ENCODE measurements at regions not wholly inside any gene's neighbourhood (a gene's known extent, or its start where the extent isn't known, plus 50 kb on each side); places are given as distances from the start of the nearest gene placed in this dataset.
"Not testable (repeated sequence)": the region's sequence is repeated elsewhere in the genome, so short reads cannot be mapped to it uniquely, and the experiment has no call there.

DNA sequence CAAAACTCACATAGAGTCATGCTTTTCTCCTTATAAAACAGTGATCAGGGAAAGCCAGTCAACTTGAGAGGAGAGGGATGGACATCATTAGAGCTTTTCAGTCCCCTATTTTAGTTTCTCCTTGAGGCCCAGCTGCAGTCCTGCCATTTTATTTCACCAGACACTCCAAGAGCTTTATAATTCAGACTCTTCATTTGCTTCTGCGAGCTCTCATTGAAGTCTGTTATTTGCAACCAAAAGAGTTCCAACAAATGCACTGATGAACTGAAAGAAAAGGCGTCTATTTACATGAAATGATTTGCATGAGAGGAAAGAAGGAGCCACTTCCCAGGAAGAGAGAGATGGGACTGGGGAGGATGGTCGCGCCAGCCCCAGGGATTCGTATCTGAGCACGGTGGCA, 86.8 kb downstream of the NDUFA12 start:
- TF ChIP-seq, protein P1, sequence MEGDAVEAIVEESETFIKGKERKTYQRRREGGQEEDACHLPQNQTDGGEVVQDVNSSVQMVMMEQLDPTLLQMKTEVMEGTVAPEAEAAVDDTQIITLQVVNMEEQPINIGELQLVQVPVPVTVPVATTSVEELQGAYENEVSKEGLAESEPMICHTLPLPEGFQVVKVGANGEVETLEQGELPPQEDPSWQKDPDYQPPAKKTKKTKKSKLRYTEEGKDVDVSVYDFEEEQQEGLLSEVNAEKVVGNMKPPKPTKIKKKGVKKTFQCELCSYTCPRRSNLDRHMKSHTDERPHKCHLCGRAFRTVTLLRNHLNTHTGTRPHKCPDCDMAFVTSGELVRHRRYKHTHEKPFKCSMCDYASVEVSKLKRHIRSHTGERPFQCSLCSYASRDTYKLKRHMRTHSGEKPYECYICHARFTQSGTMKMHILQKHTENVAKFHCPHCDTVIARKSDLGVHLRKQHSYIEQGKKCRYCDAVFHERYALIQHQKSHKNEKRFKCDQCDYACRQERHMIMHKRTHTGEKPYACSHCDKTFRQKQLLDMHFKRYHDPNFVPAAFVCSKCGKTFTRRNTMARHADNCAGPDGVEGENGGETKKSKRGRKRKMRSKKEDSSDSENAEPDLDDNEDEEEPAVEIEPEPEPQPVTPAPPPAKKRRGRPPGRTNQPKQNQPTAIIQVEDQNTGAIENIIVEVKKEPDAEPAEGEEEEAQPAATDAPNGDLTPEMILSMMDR (conservative IDR thresholded peaks at IDR 0.05; ENCODE audit: low read depth, low read length), result no peak
- TF ChIP-seq EZH2 (IDR thresholded peaks at IDR 0.05; ENCODE audit: borderline replicate concordance, low read depth, low read length, poor library complexity, severe bottlenecking), result no peak
- intact Hi-C loops (cut with micrococcal nuclease; ENCODE audit: unreplicated experiment), result no loop called here
- Histone ChIP-seq H3K9me3 (ENCODE audit: low read depth, low read length, poor library complexity, severe bottlenecking) (no peaks in the 10 kb centered on the region), H3K4me1 (ENCODE audit: insufficient read depth, low read length, poor library complexity, severe bottlenecking) (no peaks in the 10 kb centered on the region), H3K27me3 (replicated peaks; ENCODE audit: insufficient read depth, low read depth, low read length, poor library complexity) (no peaks in the 10 kb centered on the region), H3K27ac (ENCODE audit: low read depth, low read length, poor library complexity, severe bottlenecking) (no peak overlapping the region), H3K36me3 (ENCODE audit: insufficient read depth, low read length, poor library complexity, severe bottlenecking) (no peaks in the 10 kb centered on the region), H3K4me3 (ENCODE audit: low read depth, low read length, poor library complexity, severe bottlenecking) (no peak overlapping the region)
- no peak for DNase-seq (ENCODE audit: low spot score)
- ChIA-PET POLR2A (ENCODE audit: low non-redundant PET) (no interaction called here), CTCF (no interaction called here)
- BruUV-seq (replicated peaks), result no TSS peak

DNA sequence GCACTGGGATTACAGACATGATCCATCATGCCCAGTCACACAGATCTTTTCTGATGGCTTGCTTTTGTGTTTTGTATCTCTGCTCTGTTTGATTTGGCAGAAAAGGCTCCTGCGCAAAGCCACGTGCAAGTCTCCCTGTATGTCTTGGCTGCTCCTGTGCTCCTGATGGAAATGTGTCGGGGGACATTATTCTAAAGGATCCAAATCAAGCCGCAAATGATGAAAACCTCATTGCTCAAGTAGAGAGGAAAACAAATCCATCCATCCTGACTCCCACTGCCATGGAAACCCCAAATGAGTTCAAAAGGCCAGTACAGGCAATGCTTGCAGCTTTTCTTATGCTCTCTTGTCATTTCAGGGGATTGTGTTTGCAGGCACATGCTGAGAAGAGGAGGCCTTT, 93.8 kb downstream of the NDUFA12 start:
- CTCF ChIA-PET, result no interaction called here
- H3K27ac ChIP-seq (ENCODE audit: low read depth, low read length, poor library complexity, severe bottlenecking), result no peak overlapping the region
- POLR2A ChIA-PET (ENCODE audit: low non-redundant PET), result no interaction called here

DNA sequence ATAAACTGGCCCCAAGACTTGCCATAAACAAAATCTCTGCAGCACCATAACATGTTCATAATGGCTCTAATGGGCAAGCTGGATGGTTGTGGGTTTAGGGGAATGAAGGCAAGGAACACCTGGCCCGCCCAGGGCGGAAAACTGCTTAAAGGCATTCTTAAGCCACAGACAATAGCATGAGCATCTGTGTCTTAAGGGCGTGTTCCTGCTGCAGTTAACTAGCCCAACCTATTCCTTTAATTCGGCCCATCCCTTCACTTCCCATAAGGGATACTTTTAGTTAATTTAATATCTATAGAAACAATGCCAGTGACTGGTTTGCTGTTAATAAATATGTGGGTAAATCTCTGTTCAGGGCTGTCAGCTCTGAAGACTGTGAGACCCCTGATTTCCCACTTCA, 97.7 kb downstream of the NDUFA12 start:
- H3K36me3 ChIP-seq (ENCODE audit: insufficient read depth, low read length, poor library complexity, severe bottlenecking); intact Hi-C loops (cut with micrococcal nuclease; ENCODE audit: unreplicated experiment); H3K4me1 ChIP-seq (ENCODE audit: insufficient read depth, low read length, poor library complexity, severe bottlenecking); H3K4me3 ChIP-seq (ENCODE audit: low read depth, low read length, poor library complexity, severe bottlenecking); POLR2A ChIA-PET (ENCODE audit: low non-redundant PET); H3K9me3 ChIP-seq (ENCODE audit: low read depth, low read length, poor library complexity, severe bottlenecking); DNase-seq (ENCODE audit: low spot score); H3K27me3 ChIP-seq (replicated peaks; ENCODE audit: insufficient read depth, low read depth, low read length, poor library complexity); H3K27ac ChIP-seq (ENCODE audit: low read depth, low read length, poor library complexity, severe bottlenecking); CTCF ChIA-PET; BruUV-seq (replicated peaks): not testable (repeated sequence)

More for the DNA sequence above, 93.8 kb downstream of the NDUFA12 start:
- no peaks in the 10 kb centered on the region for H3K36me3 ChIP-seq (ENCODE audit: insufficient read depth, low read length, poor library complexity, severe bottlenecking)
- H3K4me1 ChIP-seq (ENCODE audit: insufficient read depth, low read length, poor library complexity, severe bottlenecking), result no peaks in the 10 kb centered on the region
- DNase-seq (ENCODE audit: low spot score), result no peak
- H3K4me3 ChIP-seq (ENCODE audit: low read depth, low read length, poor library complexity, severe bottlenecking), result no peak overlapping the region
- peaks cover 5% of the 10 kb centered on the region for H3K9me3 ChIP-seq (ENCODE audit: low read depth, low read length, poor library complexity, severe bottlenecking)
- TF ChIP-seq, protein P1 (conservative IDR thresholded peaks at IDR 0.05; ENCODE audit: low read depth, low read length), result no peak
- no peak for TF ChIP-seq EZH2 (IDR thresholded peaks at IDR 0.05; ENCODE audit: borderline replicate concordance, low read depth, low read length, poor library complexity, severe bottlenecking)
- intact Hi-C loops (cut with micrococcal nuclease; ENCODE audit: unreplicated experiment), result no loop called here
- H3K27me3 ChIP-seq (replicated peaks; ENCODE audit: insufficient read depth, low read depth, low read length, poor library complexity), result no peaks in the 10 kb centered on the region
- no TSS peak for BruUV-seq (replicated peaks)

DNA sequence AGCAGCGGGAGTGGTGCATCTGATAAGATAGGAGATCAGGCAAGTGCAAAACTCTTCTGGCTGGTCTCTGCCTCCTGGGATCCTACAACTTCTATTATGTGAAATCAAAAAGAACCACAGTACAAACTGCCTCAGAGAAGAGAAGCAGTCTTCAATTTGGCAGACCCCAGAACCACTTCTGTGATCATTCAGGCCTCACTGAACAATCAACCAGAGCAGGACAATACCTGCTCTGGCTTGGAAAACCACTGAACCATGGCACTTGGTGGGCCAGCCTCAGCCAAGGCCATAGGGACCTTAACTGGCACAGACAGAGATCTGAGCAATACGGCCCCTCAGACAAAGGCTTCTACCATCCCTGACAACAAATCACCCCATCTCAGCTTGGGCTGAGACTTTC, 103.0 kb downstream of the NDUFA12 start:
- intact Hi-C loops (cut with micrococcal nuclease; ENCODE audit: unreplicated experiment), result no loop called here
- DNase-seq (ENCODE audit: low spot score), result no peak
- Histone ChIP-seq H3K36me3 (ENCODE audit: insufficient read depth, low read length, poor library complexity, severe bottlenecking) (no peaks in the 10 kb centered on the region), H3K27me3 (replicated peaks; ENCODE audit: insufficient read depth, low read depth, low read length, poor library complexity) (no peaks in the 10 kb centered on the region), H3K9me3 (ENCODE audit: low read depth, low read length, poor library complexity, severe bottlenecking) (peaks cover 3% of the 10 kb centered on the region), H3K4me1 (ENCODE audit: insufficient read depth, low read length, poor library complexity, severe bottlenecking) (no peaks in the 10 kb centered on the region), H3K4me3 (ENCODE audit: low read depth, low read length, poor library complexity, severe bottlenecking) (no peak overlapping the region), H3K27ac (ENCODE audit: low read depth, low read length, poor library complexity, severe bottlenecking) (no peak overlapping the region)
- CTCF ChIA-PET, result no interaction called here
- TF ChIP-seq, protein P1 (conservative IDR thresholded peaks at IDR 0.05; ENCODE audit: low read depth, low read length), result no peak
- TF ChIP-seq EZH2 (IDR thresholded peaks at IDR 0.05; ENCODE audit: borderline replicate concordance, low read depth, low read length, poor library complexity, severe bottlenecking), result no peak
- no TSS peak for BruUV-seq (replicated peaks)
- POLR2A ChIA-PET (ENCODE audit: low non-redundant PET), result no interaction called here

All from A673 (cell line).